ENCODE measurements at regions not wholly inside any gene's neighbourhood (a gene's known extent, or its start where the extent isn't known, plus 50 kb on each side); places are given as distances from the start of the nearest gene placed in this dataset.

DNA sequence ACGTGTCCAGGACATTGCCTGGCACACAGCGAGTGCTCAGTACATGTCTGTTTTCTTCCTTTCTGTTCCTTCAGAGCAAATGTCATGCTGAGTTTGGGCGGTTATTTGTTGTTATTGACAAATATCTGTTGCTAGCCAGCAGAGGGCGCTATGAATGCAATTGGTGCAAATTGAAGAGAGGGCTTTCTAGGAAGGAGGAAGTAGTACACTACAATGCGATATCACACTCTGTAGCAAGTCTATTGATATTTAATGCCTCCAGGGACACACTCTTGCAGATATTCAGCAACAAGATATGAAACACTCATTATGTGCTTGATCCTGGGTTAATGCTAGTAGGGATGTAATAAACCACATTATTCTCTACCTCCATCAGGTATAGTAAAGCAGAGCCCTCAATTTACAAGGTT, 267.3 kb upstream of the SRRM4 start:
- TF ChIP-seq, protein P1, sequence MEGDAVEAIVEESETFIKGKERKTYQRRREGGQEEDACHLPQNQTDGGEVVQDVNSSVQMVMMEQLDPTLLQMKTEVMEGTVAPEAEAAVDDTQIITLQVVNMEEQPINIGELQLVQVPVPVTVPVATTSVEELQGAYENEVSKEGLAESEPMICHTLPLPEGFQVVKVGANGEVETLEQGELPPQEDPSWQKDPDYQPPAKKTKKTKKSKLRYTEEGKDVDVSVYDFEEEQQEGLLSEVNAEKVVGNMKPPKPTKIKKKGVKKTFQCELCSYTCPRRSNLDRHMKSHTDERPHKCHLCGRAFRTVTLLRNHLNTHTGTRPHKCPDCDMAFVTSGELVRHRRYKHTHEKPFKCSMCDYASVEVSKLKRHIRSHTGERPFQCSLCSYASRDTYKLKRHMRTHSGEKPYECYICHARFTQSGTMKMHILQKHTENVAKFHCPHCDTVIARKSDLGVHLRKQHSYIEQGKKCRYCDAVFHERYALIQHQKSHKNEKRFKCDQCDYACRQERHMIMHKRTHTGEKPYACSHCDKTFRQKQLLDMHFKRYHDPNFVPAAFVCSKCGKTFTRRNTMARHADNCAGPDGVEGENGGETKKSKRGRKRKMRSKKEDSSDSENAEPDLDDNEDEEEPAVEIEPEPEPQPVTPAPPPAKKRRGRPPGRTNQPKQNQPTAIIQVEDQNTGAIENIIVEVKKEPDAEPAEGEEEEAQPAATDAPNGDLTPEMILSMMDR (IDR thresholded peaks at IDR 0.05; ENCODE audit: unreplicated experiment) = peak; percentile 70
- peak; percentile 52 for DNase-seq (ENCODE audit: low spot score)
- peaks cover 7% of the 10 kb centered on the region for H3K9me3 Mint-ChIP-seq (ENCODE audit: unreplicated experiment)
- no peaks in the 10 kb centered on the region for H3K36me3 Mint-ChIP-seq (ENCODE audit: low read depth, unreplicated experiment)
- H3K27me3 Mint-ChIP-seq (ENCODE audit: unreplicated experiment) = no peaks in the 10 kb centered on the region
- no peaks in the 10 kb centered on the region for H3K4me1 Mint-ChIP-seq (ENCODE audit: unreplicated experiment)
- H3K27ac Mint-ChIP-seq (ENCODE audit: unreplicated experiment) = no peak overlapping the region
- H3K4me3 Mint-ChIP-seq (ENCODE audit: unreplicated experiment) = no peak overlapping the region

DNA sequence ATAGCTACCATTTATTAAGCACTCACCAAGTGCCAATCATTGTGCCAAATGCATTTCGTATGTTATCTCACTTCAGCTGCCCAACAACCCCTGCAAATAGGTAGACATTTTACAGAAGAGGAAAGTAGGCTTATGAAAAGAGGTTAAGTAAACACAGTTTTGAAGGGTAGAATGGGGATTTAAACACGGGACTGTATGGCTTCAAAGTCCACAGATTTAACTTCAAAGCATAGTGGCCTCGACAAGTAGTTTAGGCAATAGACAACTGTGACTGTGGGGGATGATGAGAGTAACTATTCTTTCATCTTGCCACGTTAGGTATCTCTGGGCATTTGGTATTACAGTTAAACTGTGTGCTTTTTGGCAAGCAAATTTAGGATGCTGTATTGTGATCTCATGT, 266.8 kb upstream of the SRRM4 start:
- H3K9me3 Mint-ChIP-seq (ENCODE audit: unreplicated experiment) = peaks cover 7% of the 10 kb centered on the region
- H3K27ac Mint-ChIP-seq (ENCODE audit: unreplicated experiment) = no peak overlapping the region
- no peaks in the 10 kb centered on the region for H3K4me1 Mint-ChIP-seq (ENCODE audit: unreplicated experiment)
- TF ChIP-seq, protein P1 (IDR thresholded peaks at IDR 0.05; ENCODE audit: unreplicated experiment) = no peak
- no peak for DNase-seq (ENCODE audit: low spot score)
- H3K4me3 Mint-ChIP-seq (ENCODE audit: unreplicated experiment) = no peak overlapping the region
- H3K27me3 Mint-ChIP-seq (ENCODE audit: unreplicated experiment) = no peaks in the 10 kb centered on the region
- H3K36me3 Mint-ChIP-seq (ENCODE audit: low read depth, unreplicated experiment) = no peaks in the 10 kb centered on the region

DNA sequence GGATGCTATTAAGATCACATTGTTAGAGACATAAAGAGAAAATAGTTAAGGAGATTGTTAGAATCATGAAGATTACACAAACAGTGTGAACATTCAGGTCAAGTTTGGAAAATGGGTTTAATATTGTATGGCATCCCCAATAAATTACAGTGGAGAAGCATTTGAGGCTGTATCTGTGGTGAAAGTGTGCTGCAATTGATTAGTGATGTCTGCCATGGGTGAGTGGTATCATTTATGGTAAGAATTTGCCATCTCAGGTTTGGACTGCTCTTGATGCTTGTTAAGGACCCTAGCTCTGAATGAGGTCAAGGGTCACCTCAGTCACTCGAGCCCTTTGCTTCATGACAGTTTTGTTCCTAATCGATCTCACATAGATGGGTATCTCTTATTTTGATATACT, 265.7 kb upstream of the SRRM4 start:
- Mint-ChIP-seq H3K4me3 (ENCODE audit: unreplicated experiment) (no peak overlapping the region), H3K27me3 (ENCODE audit: unreplicated experiment) (no peaks in the 10 kb centered on the region), H3K27ac (ENCODE audit: unreplicated experiment) (no peak overlapping the region), H3K4me1 (ENCODE audit: unreplicated experiment) (no peaks in the 10 kb centered on the region), H3K36me3 (ENCODE audit: low read depth, unreplicated experiment) (no peaks in the 10 kb centered on the region), H3K9me3 (ENCODE audit: unreplicated experiment) (peaks cover 3% of the 10 kb centered on the region)
- DNase-seq (ENCODE audit: low spot score) = no peak
- TF ChIP-seq, protein P1 (IDR thresholded peaks at IDR 0.05; ENCODE audit: unreplicated experiment) = no peak

DNA sequence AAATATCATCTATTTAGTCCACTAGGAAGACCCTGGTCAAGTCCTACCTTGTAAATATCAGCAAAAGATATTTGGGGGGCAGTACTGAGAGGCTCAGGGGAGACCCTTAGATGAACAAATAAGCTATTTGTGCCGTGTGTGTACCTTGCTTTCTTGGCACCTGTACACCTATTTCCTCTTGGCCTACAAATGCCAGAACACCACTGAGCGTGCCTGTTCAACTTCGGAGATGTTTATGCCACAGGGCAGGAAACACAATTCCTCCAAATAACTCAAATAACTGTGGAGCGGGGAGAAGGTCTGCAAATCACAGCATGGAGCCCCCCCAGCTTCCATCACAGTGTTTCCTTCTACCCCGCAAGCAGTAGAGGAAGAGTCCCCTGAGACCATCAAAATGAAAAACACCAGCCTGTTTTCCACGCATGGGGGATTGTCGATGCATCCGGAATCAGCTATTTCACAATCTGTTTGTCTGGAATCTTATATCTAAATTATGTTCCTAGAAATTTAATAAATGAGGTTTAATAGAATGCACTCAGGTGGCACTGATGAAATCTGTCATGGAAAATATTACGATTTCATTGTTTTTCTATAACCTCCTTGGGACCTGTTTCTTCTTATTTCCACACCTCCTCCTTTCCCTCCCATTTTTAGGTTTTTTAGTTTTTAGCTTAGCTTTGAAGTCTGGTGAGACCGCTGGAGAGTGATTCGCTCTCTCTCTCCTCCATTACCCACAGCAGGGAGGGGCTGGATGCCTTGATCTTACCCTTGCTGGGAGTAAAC, 254.0 kb upstream of the SRRM4 start:
- H3K27ac Mint-ChIP-seq (ENCODE audit: unreplicated experiment) = no peak overlapping the region

DNA sequence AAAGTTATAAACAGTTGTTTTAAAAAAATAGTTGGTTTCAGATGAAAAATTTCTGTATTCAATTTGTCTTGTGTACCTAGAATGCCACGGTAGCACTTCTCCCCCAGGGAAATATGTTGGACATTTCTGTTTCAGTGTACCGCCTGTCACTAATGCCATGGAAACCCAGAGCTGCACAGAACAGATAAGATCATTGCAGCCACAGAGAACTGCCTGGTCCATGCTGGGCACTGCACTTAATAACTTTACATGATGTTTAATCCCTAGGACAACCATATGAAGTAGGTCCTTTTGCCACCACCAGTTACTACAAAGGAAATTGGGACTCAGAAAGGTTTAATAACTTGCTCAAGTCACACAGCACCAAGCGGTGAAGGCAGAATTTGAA, 253.4 kb upstream of the SRRM4 start:
- Mint-ChIP-seq H3K9me3 (ENCODE audit: unreplicated experiment) (peaks cover 5% of the 10 kb centered on the region), H3K27me3 (ENCODE audit: unreplicated experiment) (no peaks in the 10 kb centered on the region), H3K36me3 (ENCODE audit: low read depth, unreplicated experiment) (no peaks in the 10 kb centered on the region), H3K4me1 (ENCODE audit: unreplicated experiment) (no peaks in the 10 kb centered on the region), H3K27ac (ENCODE audit: unreplicated experiment) (no peak overlapping the region), H3K4me3 (ENCODE audit: unreplicated experiment) (no peak overlapping the region)
- TF ChIP-seq, protein P1 (IDR thresholded peaks at IDR 0.05; ENCODE audit: unreplicated experiment) = no peak
- DNase-seq (ENCODE audit: low spot score) = no peak

More for the DNA sequence above, 254.0 kb upstream of the SRRM4 start:
- Mint-ChIP-seq H3K4me1 (ENCODE audit: unreplicated experiment) (no peaks in the 10 kb centered on the region), H3K36me3 (ENCODE audit: low read depth, unreplicated experiment) (no peaks in the 10 kb centered on the region), H3K9me3 (ENCODE audit: unreplicated experiment) (peaks cover 5% of the 10 kb centered on the region), H3K4me3 (ENCODE audit: unreplicated experiment) (no peak overlapping the region), H3K27me3 (ENCODE audit: unreplicated experiment) (no peaks in the 10 kb centered on the region)
- no peak for DNase-seq (ENCODE audit: low spot score)
- TF ChIP-seq, protein P1 (IDR thresholded peaks at IDR 0.05; ENCODE audit: unreplicated experiment) = no peak

Data from endothelial cell (in vitro differentiated cells).